Suppressor macrophage treated with lipopolysaccharide for 4 hours (primary cell): ENCODE measurements at regions not wholly inside any gene's neighbourhood (a gene's known extent, or its start where the extent isn't known, plus 50 kb on each side); places are given as distances from the start of the nearest gene placed in this dataset.
A peak's percentile ranks its signal among the peaks of the same experiment; 100 is the strongest.

Source experiments
- DNase-seq: peaks from one replicate; pipeline ENCODE4 v3.0.0-alpha.2; 2020

DNA sequence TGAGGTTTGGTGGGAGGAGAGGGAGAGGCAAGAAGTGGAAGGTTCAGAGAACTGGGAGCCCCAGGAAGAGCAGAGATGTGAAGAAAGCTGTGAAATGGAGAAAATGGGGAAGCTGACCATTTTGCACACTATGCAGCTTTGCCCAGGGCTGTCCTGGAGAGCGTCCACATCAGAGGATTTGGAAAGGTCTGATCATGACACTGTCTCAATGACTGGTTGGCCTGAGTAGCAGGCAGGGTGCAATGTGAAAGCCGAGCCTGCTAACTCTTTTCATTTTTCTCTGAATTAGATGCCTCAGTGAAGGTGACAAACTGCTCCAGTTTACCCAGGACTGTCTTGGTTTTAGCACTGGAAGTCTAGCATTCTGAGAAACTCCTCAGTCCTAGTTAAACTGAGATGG lies 330.1 kb upstream of the RPS6KA3 start:
- DNase-seq = no peak

DNA sequence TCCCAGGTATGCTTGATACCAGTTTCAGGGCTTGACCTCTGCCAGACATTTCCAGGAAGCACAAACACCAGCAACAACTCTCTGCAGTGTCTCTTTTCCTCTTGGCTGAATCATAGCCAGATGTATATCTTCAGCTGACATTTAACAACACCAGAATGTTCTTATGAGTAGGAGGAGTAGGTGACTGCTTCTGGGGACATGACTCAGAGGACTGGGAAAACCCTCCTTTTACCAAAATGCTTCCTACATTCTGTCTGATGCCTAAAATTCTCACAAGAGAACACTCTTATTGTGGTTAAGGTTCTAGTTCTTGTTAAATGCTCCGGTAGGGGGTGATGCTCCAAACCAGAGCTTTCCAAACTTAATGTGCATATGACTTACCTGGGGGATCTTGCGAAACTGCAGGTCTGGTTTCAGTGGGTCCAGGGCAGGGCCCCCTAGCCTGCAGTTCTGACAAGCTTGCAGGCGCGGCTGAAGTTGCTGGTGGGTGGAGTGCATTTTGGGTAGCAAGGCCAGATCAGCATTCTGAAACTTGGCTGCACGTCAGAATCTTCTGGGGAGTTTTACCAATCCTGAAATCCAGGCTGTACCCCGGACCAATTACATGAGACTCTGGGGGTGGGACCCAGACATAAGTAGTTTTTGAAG lies 329.3 kb upstream of the RPS6KA3 start:
- DNase-seq = peak; percentile 3

- no peak for DNase-seq
Observed at GRCh38 chrX:20594985-20595384, 328.3 kb upstream of the RPS6KA3 start.

GRCh38 chrX:20593836-20594235 lies 327.1 kb upstream of the RPS6KA3 start:
- DNase-seq = no peak

- DNase-seq = no peak
Observed at GRCh38 chrX:20593402-20593801, 326.7 kb upstream of the RPS6KA3 start.

DNA sequence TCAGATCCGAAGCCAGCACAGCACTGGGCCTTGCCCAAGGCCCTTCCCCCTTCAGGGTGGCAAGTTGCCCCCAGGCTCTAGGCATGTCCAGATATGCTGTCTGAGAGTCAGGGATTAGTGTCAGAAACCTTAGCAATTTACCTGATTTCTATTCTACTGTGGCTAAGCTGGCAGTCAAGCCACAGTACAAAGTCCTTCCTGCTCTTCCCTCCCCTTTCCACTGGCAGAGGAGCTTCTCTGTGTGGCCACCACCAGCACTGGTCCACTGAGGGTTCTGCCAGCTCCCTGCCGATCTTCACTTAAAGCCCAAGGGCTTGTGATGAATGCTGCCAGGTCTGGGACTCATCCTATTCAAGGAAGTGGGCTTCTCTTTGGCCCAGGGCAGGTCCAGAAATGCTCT lies 324.5 kb upstream of the RPS6KA3 start:
- no peak for DNase-seq

GRCh38 chrX:20585782-20586181 lies 319.1 kb upstream of the RPS6KA3 start:
- no peak for DNase-seq

GRCh38 chrX:20571611-20572010 lies 304.9 kb upstream of the RPS6KA3 start:
- DNase-seq = no peak

DNA sequence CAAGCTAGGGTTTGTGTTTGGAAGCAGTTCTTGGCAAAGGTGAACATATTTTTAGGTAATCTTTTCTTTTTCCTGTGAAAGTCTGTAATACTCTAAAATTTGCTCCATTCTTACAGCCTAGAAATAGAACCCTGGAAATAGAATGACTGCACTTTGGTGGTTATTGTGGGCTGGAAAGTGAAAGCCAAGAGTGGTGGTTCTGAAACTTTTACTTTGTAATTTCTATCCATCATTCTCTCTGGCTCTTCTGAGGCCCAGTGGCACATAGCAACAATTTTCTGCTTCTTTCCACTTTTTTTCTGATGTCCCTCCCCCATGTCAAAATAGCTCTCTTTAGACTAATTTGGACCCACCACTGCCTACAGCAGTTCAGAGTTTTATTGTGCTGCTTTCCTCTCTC lies 300.4 kb upstream of the RPS6KA3 start:
- DNase-seq = no peak

- DNase-seq = no peak
Observed at GRCh38 chrX:20547611-20548051, 280.9 kb upstream of the RPS6KA3 start.

GRCh38 chrX:20545538-20545937 lies 278.8 kb upstream of the RPS6KA3 start:
- DNase-seq = no peak

GRCh38 chrX:20542072-20542471 lies 275.4 kb upstream of the RPS6KA3 start:
- DNase-seq = no peak

DNA sequence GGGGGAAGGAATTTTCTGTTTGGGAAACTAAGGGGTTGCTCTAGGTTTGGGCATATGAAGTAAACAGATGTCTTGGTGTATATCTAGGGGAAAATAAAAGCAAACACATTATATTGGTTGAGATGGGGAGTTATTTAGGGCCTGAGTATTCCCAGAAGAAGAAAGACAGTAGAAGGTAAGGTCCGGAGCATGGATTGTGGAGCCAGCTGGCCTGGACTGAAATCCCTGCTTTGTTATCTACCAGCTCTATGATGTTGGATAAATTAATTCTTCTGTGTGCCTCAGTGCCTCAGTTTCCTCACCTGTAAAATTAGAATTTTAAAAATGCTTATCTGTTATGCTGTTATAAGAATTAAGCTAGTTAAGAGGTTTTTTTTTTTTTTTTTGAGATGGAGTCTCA lies 272.3 kb upstream of the RPS6KA3 start:
- DNase-seq = no peak

- DNase-seq = no peak
Observed at GRCh38 chrX:20531667-20532066, 265.0 kb upstream of the RPS6KA3 start.

DNA sequence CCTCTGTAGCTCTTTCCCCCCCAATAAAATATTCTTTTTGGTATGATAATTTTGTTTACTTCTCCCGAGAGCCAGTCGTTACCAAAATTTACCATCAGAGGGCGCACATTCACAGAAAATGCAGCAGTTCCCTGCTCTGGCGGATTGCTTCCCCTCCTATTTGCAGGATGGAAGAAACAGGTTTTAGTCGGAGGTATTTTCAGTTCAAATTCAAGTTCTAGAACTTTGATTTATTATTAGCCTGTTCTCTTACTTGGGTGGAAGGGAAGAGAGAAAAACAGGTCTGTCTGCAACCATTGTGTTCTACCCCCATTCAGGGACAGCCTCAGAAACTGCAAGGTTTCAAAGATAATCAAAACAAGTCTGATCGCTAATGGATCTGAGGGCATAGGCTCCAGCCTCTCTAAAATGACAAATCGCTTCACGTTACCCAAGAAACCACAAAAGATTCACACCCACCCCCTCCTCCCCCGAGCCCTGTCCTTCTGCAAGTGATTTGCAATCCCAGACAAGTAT lies 263.8 kb upstream of the RPS6KA3 start:
- peak; percentile 57 for DNase-seq

DNA sequence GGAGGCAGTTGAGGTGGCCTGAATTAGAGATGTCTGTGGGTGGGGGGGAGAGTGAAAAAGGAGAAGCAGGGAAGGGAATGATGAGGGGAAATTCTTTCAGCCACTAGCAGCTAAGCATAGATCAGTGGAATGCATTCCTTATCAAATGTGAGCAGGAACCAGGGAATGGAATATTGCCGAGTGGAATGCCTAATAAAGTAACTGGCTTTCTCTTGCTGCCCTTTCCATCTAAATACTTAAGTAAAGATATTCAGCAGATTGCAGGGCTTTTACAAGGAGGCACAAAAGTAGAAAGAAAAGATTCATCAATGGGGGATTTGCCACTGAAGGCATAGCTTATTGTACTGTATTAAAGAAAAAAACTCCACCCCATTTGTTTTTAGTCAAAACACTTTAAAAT lies 263.0 kb upstream of the RPS6KA3 start:
- DNase-seq = no peak

DNA sequence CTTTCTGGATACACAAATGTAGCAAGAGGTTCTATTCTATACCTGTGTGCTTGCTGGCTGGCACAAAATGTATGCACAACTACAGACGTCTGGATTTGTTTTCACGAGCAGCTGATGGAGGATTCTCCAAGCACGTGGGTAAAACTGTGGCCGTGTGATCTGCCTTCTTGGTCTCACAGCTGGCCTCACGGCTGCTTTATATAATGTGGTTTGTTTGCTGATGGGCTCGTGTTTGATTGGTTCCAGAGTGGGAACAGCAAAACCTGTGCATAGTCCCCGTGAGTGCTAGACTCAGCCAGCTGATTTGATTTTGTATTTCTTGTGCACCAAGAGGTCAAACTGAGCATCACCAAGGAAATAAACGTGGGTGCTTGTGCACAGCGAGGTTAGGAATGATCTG lies 262.6 kb upstream of the RPS6KA3 start:
- DNase-seq = no peak

DNA sequence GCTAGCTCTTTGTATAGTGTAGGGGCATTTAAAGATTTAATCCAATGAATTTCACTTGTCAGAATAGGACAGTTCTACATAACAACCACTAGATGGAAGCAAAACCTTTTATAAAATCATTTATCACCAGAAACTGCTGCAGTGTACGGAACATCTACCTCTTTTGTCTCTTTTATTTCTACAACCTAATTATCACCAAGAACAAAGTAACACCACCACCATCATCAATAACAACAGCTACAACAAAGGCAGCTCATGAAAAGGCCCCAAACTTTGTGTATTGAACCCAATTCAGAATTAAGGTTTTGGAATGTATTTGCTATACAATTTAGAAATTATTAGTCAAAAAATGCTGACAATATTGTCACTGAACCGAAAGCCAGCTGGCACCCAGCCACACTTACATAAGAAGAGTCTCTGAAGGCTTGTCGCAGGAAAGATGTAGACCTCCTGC lies 260.9 kb upstream of the RPS6KA3 start:
- no peak for DNase-seq

- DNase-seq = no peak
Observed at GRCh38 chrX:20527041-20527440, 260.3 kb upstream of the RPS6KA3 start.

DNA sequence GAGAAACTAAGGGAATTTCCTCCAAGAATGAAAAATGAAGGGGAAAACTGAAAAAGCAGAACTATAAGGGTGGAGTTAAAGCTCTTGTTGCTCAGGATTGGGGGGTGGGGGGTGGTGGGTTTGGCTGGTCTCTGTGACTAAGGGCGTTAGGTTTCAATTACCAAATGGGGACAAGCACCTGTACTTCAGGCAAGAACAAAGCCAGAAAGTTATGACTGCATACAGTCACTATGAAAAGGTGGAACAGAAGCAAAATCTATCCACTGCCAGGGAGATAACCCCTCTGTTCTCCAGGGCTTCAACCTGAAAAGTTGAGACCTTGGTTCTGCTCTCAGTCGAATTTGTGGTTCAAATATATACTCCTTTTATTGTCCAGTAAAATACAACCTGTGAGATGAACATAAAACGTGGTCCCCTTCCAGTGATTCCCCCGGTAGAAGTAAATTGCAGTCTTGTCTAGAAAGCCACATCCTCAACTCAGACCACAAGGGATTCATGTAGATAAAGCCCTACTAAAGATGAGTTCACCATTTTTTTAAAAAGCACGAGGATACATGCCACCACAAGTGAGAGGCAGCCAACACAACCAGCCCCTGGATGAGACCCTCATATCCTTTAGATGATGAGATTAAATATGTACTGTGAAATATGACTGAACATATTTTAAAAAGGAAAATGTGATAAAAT lies 257.1 kb upstream of the RPS6KA3 start:
- no peak for DNase-seq

GRCh38 chrX:20522420-20522819 lies 255.7 kb upstream of the RPS6KA3 start:
- no peak for DNase-seq

DNA sequence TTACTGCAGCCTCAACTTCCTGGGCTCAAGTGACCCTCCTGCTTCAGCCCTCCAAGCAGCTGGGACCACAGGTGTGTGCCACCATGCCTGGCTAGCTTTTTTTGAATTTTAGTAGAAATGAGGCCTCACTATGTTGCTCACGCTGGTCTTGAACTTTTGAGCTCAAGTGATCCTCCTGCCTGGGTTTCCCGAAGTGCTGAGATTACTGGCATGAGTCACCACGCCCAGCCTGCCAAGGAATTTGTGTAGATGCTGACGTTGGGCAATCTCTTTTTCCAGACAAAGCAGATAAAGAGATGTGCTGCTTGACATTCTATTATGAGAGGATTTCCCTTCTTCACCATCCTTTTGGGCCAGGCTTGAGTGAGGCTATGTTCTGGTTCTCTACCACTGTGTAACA lies 254.5 kb upstream of the RPS6KA3 start:
- DNase-seq = no peak

GRCh38 chrX:20519826-20520225 lies 253.1 kb upstream of the RPS6KA3 start:
- no peak for DNase-seq

- DNase-seq = no peak
Observed at GRCh38 chrX:20519146-20519545, 252.4 kb upstream of the RPS6KA3 start.

DNA sequence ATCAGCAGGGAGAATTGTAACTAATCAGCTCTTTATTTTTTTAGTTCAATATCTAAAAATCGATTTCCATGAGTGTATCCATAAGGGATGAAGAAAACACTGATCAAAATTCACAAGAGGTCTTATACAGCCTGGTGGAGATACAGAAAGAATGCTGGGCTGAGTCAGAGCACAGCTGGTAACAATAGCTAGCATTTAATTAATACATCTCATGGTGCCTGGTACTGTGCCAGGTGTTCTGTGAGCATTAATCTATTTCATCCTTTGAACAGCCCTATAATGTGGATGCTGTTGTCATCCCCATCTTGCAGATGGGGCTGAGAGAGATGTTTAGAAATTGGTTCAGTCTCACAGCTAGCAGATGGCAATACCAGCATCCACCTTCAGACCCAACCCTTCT lies 250.9 kb upstream of the RPS6KA3 start:
- no peak for DNase-seq
